SKM-1 treated with dmso at 0.1 percent for 144 hours (cell line): ENCODE measurements at regions not wholly inside any gene's neighbourhood (a gene's known extent, or its start where the extent isn't known, plus 50 kb on each side); places are given as distances from the start of the nearest gene placed in this dataset.

Source experiments
- DNase-seq: peaks from one replicate; lab custom pipeline; 2025; ENCODE audit not compliant: unreplicated experiment; lab: John Stamatoyannopoulos, UW

DNA sequence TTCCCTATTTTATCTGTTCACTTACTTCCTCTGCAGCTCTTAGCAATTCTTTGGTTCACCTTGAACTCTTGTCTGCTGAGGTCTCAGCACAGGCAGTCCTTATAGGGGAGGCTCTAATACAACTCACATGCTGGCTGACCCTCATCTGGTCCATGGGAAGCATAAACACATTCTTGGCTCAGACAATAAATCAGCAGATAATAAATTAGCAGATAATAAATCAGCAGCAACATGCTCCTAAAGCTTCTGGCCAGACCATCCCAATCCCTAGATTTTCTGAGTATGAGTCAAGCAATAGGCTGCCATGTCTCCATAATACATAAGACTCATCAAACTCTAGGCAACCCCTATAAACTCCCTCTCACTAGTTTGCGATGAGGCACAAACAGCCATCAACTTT is 208.6 kb upstream of the STEAP4 start:
- DNase-seq: no peak

GRCh38 chr7:88509341-88509740 is 202.6 kb upstream of the STEAP4 start:
- DNase-seq: no peak

DNA sequence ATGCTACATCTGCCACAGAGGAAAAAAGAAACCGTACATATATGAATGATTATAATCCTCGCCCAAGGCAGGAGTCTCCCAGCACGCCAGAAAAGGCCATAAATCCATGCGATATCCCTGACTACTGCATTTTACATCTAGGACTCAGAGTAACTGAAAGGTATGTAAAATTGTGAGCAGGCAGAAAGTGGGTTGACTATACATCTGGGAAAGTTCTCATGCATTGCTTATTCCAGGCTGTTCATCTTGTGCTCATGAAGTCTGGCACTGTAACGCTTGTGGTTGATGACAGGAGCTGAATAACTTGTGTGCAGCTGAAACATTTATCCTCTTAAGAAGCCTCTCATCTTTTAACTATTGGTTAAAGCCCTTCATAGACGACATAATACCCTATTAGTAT is 193.4 kb upstream of the STEAP4 start:
- DNase-seq: no peak

GRCh38 chr7:88495881-88496725 is 189.4 kb upstream of the STEAP4 start:
- no peak for DNase-seq

- no peak for DNase-seq
Measured at GRCh38 chr7:88492153-88492552, 185.5 kb upstream of the STEAP4 start.

DNA sequence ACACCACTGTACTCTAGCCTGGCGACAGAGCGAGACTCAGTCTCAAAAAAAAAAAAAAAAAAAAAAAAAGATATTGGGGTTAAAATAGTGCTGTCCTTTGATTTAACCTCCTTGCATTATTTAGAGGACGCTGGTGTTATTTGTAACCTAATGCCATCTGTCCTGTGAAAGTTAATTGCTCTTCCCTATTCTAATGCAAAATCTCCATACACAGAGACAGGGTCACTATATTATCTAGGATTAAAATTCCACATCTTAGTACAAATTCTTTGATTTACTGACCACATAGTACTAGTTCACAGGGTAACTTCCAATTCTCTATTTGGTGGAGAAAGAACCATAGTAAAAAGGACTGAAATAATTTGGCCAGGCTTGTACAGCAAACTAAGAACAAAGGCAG is 184.2 kb upstream of the STEAP4 start:
- no peak for DNase-seq

DNA sequence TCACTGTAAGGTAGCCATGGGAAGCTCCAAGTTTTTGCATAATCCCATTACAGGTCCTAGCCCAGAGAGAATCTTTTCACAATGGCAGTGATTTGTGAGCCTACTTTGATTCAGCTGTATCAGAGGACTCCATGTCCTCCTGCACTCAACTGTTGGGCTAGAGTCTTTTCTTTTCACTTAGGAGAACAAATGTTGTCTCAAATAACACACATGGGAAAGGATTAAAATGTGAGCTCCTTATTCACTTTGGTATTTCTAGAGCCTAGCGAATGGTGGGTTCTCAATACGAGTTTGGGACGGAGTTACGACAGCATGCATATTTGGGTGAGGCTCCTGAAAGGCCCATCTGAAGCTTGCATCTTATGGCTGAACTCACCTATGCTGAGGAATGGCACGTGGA is 183.5 kb upstream of the STEAP4 start:
- no peak for DNase-seq

- no peak for DNase-seq
Measured at GRCh38 chr7:88485821-88486220, 179.1 kb upstream of the STEAP4 start.

DNA sequence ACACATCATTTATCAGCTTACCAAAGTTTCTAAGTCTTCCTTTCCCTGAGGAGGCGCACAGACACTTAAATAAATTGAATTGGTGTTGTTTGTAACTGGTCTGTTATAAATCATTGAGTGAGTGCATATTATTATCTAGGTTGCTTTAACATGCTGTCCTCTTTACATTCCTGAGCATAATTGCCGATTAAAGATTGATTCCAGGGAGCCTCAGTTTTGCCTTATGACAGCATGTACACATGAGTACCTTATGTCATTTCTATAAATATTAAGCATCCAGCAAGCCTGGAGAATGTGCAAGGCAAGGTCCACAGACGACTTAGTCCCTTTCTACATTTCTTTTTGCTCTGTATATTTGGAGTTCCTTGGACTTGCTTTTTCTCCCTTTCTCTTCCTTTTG is 177.9 kb upstream of the STEAP4 start:
- DNase-seq: no peak

DNA sequence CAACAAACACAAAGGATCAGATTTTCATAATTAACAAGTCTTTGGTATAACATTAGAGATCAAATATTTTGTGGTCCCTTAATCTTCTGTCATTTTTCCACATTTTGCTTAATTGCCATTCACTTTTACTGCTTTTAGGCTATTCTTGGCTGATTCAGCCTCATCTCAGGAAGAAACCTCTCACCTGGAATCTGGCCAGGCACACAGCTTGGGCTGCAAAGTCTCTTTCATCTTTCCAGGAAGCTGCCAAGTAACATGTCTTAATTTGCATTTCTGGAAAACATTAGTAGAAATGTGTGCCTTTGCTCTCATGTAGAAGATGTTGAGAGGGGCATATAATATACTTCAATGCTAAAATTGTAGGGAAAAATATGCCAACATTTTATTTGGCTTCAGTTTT is 174.2 kb upstream of the STEAP4 start:
- no peak for DNase-seq

DNA sequence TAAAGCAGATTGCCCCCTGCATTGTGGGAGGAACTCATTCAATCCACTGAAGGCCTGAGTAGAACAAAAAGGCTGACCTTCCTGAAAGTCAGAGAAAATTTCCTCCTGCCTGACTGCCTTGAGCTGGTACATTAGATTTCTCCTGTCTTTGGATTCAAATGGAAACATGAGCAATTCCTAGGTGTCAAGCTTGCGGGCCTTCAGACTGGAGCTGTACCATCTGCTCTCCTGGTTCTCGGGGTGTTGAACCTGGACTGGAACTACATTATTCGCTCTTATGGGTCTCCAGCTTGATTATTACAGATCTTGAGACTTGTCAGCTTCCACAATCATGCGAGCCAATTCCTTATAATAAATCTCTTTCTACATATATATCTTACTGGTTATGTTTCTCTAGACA is 173.6 kb upstream of the STEAP4 start:
- DNase-seq: no peak

DNA sequence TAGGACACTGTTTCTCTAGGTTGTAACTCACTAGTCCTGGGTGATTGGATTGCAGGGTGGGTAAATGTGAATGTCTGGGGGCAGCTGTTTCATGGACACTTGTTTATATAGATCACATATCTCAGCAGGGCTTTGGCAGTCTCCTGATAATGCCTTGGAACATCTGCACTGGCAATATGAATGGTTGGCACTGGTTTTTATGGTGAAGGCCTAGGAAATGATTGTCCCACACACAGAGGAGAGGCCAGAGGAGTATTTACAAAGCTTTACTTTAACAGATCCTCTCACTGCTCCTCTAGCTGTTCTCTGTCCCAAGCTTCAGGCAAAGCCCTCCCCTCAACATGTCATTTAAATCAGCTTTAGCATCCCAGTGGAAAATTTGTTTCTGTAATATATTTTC is 171.3 kb upstream of the STEAP4 start:
- no peak for DNase-seq

- no peak for DNase-seq
Measured at GRCh38 chr7:88465600-88465999, 158.9 kb upstream of the STEAP4 start.

- DNase-seq: no peak
Measured at GRCh38 chr7:88462799-88463198, 156.1 kb upstream of the STEAP4 start.

- DNase-seq: no peak
Measured at GRCh38 chr7:88460650-88461049, 154.0 kb upstream of the STEAP4 start.

DNA sequence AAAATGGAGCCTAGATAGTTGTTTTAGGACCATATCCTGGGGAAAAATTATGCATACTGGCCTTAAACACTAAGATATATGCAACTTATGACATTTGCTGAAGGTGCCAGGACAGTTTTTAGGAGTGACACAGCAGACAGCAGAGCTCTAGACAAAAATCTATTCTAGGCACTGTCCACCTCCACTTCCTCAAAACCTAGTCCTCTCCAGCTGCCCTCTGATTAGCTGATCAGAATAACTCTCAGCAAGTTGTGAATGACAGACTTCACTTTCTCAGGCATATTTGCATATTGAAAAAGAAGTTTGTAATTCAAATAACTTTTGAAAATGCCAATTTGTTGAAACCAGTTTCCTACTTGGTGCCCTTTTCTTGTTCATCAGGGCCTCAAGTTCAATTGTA is 152.3 kb upstream of the STEAP4 start:
- no peak for DNase-seq

GRCh38 chr7:88458279-88458678 is 151.6 kb upstream of the STEAP4 start:
- no peak for DNase-seq

DNA sequence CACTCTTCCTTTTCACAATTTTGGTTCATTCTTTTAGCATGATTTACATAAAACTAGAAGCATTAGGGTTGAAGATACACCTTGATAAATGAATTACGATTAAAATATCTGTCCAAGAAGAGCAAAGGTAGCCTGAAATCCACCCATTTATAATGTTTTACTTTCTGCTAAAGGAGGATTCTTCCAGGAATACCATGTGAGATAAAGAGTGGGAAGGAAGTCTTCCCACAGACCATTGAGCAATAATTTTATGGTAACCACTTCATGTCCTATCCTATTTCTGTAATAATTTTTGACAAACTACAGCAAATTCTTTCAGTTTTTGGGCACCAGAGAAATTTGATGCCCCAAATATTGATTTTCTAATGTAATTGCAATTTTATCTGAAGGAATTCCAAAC is 150.6 kb upstream of the STEAP4 start:
- no peak for DNase-seq

DNA sequence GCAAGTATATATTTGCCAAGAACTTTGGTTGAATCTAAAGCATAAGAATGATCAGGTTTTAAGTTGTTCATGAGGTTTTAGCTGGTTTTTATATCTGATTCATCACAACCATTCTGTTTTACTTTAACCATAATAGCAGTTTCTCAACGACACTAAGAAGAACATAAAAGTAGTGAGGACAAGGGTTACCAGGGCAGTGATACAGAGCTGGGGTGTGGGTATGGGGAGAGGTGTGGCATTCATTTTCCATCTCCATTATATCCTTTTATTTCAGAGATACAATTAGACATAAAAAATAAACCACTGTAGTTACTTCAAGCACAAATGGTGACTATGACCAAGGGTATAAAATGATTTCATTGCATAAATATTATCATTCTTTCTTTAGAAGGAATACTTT is 149.8 kb upstream of the STEAP4 start:
- DNase-seq: no peak

- no peak for DNase-seq
Measured at GRCh38 chr7:88455696-88456095, 149.0 kb upstream of the STEAP4 start.

- DNase-seq: no peak
Measured at GRCh38 chr7:88452646-88453045, 146.0 kb upstream of the STEAP4 start.

- DNase-seq: no peak
Measured at GRCh38 chr7:88450874-88451273, 144.2 kb upstream of the STEAP4 start.

GRCh38 chr7:88449410-88449809 is 142.7 kb upstream of the STEAP4 start:
- no peak for DNase-seq
